Umbilical cord (tissue), 1 donor: ENCODE measurements at regions not wholly inside any gene's neighbourhood (a gene's known extent, or its start where the extent isn't known, plus 50 kb on each side); places are given as distances from the start of the nearest gene placed in this dataset.
"Not testable (repeated sequence)": the region's sequence is repeated elsewhere in the genome, so short reads cannot be mapped to it uniquely, and the experiment has no call there.

Source experiments
- DNase-seq: peaks from one replicate; pipeline ENCODE4 v3.0.0-alpha.2; 2015; ENCODE audit warnings: low spot score

- DNase-seq: no peak
Measured at GRCh38 chr10:28354511-28354910, 51.6 kb upstream of the MPP7 start.

GRCh38 chr10:28355376-28355775 lies 52.5 kb upstream of the MPP7 start:
- no peak for DNase-seq

- DNase-seq: no peak
Measured at GRCh38 chr10:28359334-28359733, 56.5 kb upstream of the MPP7 start.

GRCh38 chr10:28360175-28360574 lies 57.3 kb upstream of the MPP7 start:
- DNase-seq: no peak

- no peak for DNase-seq
Measured at GRCh38 chr10:28363376-28363775, 60.5 kb upstream of the MPP7 start.

- no peak for DNase-seq
Measured at GRCh38 chr10:28365840-28366239, 63.0 kb upstream of the MPP7 start.

- no peak for DNase-seq
Measured at GRCh38 chr10:28366994-28367393, 64.1 kb upstream of the MPP7 start.

- no peak for DNase-seq
Measured at GRCh38 chr10:28367413-28367812, 64.5 kb upstream of the MPP7 start.

GRCh38 chr10:28367929-28368484 lies 65.1 kb upstream of the MPP7 start:
- DNase-seq: peak; percentile 52

GRCh38 chr10:28370107-28370835 lies 67.4 kb upstream of the MPP7 start:
- DNase-seq: no peak

- not testable (repeated sequence) for DNase-seq
Measured at GRCh38 chr10:28371638-28372037, 68.8 kb upstream of the MPP7 start.

- no peak for DNase-seq
Measured at GRCh38 chr10:28374036-28374435, 71.2 kb upstream of the MPP7 start.

GRCh38 chr10:28375399-28376354 lies 72.8 kb upstream of the MPP7 start:
- DNase-seq: peak; percentile 81

GRCh38 chr10:28378986-28379585 lies 76.2 kb upstream of the MPP7 start:
- DNase-seq: no peak

- peak; percentile 28 for DNase-seq
Measured at GRCh38 chr10:28381466-28381865, 78.6 kb upstream of the MPP7 start.

- peak; percentile 93 for DNase-seq
Measured at GRCh38 chr10:28381903-28382347, 79.1 kb upstream of the MPP7 start.

- DNase-seq: peak; percentile 94
Measured at GRCh38 chr10:28382525-28383269, 79.8 kb upstream of the MPP7 start.

- no peak for DNase-seq
Measured at GRCh38 chr10:28384557-28384956, 81.7 kb upstream of the MPP7 start.

GRCh38 chr10:28385748-28386502 lies 83.1 kb upstream of the MPP7 start:
- no peak for DNase-seq

GRCh38 chr10:28386503-28386868 lies 83.6 kb upstream of the MPP7 start:
- no peak for DNase-seq

- DNase-seq: peak; percentile 72
Measured at GRCh38 chr10:28387140-28387539, 84.3 kb upstream of the MPP7 start.
